Hepatic stellate cell (primary cell): ENCODE measurements at regions not wholly inside any gene's neighbourhood (a gene's known extent, or its start where the extent isn't known, plus 50 kb on each side); places are given as distances from the start of the nearest gene placed in this dataset.
"Not testable (repeated sequence)": the region's sequence is repeated elsewhere in the genome, so short reads cannot be mapped to it uniquely, and the experiment has no call there.

Experiments
- DNase-seq: peaks from one replicate; pipeline ENCODE4 v3.0.0; 2011; ENCODE audit warnings: low spot score

DNA sequence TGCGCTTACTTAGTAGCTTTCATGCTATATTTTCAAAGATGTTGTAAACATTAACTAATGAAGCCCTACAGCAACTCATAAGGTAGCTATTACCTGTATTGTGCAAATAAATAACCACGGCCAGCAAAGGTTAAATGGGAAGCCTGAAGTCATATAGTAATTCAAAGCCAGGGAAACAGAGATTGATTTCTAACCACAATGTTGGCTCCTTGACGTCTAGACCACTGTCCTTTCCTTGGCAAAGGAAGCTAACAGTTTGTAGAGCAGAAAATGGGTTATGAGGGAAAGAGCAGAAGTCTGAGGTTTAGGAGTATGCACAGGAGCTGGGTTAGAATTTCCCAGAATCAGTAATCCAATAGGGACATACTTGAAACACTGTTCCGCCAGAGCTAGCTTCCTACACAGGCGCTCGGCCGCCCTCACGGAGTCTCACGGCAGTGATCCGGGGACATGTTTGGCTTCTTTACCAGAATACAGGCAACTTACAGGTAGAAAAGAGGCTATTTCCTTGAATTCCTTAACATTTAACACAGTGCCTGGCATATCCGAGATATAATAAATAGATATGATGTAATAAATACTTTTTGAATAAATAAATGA is 298.8 kb upstream of the LYPLAL1 start:
- DNase-seq: no peak

DNA sequence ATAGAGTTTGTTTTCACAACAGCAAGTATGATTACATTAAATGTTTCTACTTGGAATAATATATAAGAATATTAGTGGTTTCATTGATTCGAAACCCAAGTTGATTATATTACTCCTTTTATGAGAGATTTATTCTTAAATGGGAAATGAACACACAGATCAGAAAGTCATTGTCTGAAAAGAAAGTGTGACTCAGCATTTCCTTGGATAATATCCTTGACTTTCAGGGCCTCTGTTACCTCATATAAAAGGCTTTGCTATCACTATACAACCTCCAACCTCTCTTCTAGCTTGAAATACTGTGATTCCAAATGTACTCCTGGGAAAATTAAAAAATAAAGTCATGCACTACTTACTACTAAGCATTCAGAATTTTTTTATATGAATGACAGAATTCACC is 295.3 kb upstream of the LYPLAL1 start:
- DNase-seq: peak; percentile 7

DNA sequence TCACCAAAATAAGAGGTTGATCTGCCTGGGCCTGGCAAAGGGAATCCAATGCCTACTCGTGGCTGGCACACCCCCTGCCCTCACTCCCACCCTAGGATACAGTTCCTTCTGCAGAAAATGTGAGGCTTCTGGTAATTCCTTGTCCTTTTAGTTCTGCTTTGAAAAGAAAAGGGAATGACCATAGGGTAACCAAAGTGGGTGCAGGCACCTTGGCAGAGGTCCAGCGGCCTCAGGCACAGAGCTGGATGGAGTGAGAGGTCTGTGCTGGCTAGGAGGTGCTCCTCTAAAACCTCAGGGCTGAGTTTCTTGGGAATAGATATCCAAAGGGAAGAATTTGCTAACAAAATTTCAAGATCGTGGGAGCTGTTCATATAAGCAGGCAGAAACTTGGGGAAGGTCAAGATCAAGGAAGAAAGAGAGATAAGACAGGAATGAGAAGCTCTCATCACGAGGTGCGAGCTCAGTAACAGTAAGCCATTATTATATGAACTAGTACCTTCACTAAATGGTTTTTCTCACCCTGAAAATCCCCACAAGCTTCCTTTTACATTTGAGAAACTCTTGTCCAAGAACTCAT is 293.1 kb upstream of the LYPLAL1 start:
- DNase-seq: no peak

DNA sequence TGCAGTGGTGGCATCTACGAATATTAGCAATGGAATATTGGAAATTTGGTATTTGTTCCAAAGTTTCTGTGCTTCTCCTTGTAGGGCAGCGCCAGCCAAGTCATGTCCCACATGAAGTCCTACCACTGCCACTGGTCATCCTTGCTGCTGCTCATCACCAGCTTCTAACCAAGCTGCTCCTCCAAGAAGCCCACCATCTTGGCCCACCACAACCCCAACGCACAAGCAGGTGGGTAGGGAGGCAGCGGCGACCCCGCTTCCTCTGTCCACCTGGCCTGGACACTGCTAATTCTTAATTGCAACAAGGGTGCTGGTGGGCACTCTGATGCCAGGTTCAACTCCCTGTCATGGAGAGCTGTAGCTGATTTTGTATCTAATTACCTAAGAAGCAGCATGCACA is 291.2 kb upstream of the LYPLAL1 start:
- DNase-seq: no peak

DNA sequence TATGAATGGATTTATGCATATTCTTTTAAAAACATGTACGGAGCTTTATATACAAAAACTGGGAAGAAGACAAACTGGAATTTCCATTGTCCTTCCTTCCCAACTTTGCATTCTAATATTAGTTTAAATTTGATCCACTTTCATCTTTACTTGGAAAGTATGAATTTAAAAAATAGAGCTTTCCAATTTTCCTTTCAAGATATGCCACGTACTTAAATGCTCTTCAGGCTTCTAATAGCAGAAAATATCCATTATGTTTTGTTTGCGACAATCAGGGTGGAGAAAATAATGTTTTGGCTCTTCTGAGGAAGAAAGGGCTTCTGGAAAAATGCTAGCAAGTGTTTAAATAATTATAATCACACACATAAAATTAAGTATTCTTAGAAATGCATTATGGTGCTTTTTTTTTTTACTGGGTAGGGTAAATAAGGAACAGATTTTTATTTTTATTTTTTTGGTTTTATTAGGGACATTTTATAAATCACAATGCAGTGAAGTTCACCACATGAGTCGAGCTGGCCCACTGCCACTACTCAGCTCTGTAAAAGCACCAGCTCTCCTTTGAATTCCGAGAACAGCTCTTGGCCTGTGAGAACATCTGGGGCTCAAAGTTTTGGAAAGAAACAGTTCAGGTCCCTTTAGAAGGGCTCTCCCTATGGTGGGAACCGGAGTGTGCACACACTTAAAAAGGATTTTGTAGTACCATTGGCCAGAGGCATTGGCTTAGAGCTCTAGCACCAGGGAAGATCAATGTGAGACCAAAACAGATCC is 287.4 kb upstream of the LYPLAL1 start:
- DNase-seq: peak; percentile 7

DNA sequence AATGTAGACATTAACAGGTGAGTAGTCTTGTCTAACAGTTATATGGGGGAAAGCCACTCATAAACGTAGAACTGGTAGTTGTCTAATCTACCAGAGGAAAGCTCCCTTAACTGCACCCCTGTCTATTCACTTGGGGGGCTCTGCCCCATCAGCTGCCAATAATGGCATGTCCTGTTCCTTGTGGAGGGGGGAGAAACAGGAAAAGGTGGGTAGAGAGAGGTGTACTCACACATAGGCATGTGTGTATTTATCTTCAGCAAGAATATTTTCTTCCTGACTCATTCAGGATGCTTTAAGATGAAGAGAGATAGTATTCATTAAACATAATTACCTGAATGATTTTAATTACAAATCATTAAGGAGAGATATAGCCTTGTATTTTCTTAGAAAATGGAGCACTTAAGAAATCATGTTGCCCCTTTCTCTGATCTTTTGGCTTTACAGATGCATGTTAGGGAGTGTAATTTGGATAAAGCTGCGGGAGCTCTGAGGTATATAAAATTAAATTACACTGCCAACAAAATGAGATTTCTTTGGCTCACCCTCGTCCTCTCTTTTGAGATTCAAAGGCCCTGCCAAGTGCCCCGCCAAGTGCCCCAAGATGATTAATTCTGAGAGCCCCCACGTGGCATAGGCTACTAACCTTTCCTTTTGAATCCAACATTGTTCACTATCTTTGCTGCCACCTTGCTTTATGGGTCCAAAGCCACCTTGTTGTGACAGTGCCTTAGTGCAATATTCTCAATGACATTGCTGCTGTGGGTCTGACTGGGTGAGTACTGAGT is 286.3 kb upstream of the LYPLAL1 start:
- no peak for DNase-seq

DNA sequence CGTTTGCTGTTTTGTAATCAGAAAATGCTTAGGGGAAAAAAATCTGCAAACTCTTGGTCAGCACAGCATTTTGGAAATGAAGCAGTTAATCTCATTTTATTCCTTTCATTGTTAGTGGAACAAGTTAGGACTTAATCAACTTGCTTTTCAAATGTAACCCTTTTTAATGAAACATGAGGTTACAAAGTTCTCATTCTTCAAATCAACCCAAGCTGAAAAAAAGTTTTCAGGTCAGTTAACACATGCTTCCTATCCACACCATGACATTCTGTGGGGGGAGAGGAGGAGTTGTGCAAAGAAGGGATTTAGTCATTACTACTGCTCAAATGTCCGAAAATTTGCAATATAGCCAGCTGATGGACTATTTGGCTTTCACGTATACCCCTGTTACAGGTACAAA is 283.2 kb upstream of the LYPLAL1 start:
- no peak for DNase-seq

DNA sequence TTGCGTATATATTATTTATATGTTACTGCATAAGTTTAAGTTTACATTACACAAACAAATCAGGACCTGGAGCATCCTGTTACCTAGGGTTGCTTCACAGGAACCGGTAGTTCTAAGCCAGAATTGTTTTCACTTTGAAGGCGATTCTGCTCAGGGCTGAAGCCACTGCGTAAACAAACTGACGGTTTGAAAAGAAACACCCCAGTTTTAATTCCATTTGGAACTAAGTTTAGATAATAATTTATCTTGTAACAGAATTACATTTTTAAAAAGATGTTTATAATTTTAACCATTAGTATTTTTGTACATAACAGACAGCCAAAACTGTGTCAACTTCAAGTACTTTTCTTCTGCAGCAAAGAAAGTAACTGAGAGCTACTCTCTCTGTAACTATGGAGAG is 282.1 kb upstream of the LYPLAL1 start:
- no peak for DNase-seq

DNA sequence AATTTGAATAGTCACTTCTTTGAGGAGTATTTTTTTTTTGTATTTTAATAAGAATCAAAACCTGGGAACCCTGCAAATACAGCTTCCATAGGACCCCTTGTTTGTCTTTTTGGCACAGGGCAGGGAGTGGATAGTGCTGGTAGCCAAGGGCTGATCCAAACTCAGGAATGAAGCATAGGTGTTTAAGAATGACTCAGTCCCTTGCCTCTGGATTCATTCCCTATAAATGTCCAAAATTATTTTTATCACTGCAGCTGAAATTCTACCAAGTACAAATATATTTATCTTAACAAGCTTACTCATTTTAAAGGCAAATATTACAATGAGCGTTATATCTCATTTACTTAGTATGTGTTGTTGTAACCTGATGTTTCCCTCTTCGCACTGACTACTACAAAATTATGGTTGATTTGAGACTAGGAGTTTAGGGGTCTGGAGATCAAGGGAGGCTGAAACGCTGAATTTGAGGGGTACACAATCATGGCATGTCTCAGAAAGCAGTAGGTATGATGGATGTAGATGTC is 278.6 kb upstream of the LYPLAL1 start:
- DNase-seq: no peak

DNA sequence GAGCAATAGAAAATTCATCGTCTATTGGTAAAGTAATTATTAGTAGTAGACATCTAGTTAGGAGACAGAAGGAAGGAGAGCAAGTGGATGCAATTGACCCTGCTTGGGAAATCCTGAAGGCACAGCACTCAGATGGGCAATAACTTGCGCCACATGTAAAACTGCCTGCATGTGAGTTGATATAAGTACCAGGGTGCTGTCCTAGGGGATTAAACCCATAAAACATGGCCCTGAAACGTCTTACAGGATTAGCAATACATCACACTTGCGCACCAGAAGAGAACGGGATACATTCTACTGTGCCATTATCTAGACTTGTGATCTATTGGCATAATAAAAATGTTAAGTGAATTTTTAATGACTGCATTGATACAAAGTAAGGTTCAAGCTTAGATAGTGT is 277.5 kb upstream of the LYPLAL1 start:
- DNase-seq: no peak

DNA sequence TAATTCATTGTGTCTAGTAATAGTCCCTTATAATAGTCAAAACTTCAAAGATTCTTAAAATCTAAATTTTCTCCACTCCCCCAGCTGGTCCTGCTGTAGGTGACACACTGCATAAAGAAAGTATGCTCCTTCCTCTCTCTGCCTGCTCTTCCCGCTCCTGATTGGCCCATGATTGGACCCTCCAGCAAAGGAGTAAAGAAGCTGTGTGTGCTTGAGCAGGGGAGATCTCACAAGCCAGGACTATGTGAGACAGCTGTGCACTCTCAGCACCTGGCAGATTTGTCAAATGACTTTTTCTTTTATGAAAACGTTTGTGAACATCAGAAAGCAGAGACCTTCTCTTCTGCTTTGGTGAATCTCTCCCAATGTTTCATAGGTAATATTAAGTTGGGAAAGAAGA is 274.8 kb upstream of the LYPLAL1 start:
- DNase-seq: no peak

DNA sequence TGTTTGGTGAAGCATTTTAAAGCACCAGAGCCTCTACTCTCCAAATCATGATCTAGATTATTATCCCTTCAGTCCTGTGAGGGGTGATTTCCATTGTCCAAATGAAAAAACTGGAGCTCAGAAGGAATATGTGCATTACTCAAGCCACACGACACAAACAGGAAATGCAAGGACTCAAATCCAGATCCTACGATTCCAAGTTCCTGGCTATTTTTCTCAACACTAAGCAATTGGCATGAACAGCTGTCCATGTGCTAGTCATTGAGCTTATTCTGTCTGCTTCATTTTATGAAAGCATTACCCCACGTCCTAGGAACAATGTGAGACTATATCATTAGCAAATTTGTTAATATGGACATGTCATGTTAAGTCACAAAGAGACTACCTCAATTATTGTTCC is 273.1 kb upstream of the LYPLAL1 start:
- no peak for DNase-seq

DNA sequence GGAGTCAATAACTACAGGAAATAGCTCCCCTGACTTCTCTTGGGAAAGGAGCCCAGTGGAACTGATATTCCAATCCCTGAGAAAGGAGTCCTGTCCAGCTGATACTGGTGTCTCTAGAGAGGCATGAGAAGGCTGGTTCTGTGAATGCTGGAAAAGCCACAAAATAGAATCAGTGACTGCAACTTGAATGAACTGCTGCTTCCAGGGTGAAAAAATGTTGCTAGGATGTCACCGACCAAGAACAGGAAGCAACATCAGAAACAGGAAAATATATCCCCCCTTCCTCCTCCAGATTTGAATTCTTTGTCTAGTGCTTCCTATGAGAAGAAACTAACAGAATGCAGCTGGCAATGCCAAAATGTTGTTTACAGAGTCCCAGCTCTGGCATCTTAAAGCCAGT is 269.3 kb upstream of the LYPLAL1 start:
- no peak for DNase-seq

DNA sequence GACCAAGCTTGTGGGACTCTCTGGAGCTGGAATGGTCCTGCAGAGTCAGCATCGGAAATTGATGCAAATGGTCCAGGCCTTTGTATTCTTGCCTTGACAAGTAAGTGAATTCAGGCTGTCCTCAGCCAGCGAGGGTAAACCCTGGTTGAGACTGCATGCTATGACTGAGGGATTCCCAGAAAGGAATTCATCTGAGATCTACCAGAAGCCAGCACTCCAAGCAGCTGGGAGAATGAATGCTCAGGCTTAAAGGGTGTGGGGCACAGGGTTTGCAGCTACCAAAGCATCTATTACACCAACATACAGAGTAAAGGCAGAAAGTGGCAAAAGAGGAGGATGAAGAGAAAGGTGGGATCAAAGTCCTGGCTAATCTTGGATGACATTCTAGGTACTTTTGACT is 257.0 kb upstream of the LYPLAL1 start:
- no peak for DNase-seq

DNA sequence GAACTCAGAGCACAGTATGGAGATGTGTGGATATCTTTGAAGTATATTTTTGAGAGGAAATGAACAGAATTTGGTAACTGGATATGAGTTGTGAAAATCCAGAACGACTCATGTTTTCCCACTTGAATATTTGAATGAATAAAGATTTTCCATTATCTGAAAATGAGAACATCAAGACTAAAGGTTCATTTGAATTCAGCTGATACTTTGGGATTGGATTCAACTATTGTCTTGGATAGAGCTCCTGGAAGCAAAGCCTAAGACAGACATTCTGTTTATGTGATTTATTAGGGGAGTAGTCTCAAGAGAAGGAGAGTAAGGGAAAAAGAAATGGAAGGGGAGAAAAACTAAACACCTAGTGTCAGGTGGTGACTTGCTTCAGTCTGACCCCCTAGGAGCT is 256.0 kb upstream of the LYPLAL1 start:
- DNase-seq: no peak

DNA sequence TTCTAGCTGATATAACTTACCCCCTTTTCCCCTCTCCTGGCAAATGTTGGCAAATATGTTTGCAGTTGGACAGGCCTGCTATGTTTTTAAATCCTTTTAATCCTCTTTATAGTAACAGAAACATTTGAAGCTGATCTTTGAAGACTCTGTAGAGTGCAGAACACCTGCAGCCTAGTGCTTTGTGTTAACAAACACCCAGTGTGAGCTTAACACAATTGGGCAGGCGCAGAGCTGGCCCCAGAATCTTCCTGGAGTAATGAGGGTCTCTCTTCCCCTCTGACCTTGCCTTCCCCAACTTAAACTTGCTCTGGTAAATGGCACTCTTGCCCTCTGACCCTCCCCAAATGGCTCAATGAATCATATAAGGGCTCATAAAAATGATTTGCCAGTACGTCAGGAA is 247.9 kb upstream of the LYPLAL1 start:
- no peak for DNase-seq

DNA sequence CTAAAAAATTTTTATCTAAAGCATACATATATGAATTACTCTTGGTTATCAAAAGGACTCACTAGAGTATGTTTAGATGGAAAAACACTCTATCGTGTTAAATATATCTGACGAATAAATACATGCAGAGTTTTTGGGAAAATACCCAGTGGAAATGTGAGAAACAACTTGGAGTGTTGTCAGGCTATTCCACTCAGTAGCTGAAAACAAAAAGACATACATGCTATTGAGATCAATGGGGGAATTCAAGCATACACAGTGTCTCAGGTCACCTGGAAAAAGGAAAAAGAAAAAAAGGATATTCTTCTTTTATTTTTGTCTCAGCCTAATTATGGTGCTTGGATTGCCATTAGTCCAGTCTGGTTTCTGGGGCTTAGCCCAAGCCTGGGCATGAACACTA is 247.0 kb upstream of the LYPLAL1 start:
- no peak for DNase-seq

DNA sequence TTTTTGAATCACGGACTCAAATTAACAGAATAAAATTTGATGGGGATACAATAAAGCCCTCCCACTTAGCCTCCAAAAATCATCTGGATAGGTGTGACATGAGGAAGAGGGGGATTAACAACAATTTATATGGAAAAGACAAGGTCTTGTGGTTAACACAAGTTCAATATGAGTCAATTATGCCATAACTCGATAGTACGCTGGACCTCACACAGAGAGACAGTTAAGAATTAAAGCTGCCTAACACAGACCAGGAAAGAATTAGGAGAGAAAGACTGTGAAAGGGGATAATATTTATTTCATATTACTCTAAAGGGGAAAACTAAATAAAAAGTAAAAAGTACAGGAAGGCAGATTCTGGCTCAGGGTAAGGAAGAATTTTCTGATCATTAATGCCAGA is 243.7 kb upstream of the LYPLAL1 start:
- no peak for DNase-seq

DNA sequence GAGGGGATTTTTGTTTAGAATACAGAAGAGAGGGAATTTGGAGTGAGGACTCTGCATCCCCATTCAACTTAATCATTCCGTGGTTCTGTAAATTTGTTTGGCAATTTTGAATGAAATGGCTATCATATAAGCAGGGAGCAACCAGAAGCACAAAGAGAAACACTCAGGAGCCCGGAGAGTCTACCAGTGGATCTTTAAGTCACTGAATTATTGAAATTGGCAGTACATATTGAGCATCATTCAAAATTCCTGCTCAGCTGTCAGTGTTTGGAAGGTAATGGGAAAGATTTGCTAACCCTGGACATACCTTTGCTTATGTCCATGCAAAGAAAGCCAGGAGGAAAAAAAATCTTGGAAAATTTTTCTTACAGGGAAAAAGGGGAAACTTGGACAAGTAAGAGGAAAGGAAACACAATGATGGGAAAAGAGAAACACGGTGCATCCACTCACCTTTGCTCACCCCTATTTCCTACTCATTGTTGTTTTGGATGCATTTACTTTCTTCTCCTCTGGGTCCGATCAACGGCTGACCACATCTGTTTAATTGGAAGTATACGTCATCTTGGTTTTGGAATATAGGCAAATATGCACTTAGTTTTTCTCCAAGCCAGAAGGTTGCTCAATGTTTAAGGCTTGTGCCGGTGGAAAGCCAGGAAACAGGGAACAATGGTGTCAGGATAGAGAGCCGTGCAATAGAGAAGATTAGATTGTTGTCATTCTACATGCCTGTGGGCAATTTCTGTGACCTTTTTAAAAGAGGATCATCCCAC is 243.0 kb upstream of the LYPLAL1 start:
- no peak for DNase-seq

DNA sequence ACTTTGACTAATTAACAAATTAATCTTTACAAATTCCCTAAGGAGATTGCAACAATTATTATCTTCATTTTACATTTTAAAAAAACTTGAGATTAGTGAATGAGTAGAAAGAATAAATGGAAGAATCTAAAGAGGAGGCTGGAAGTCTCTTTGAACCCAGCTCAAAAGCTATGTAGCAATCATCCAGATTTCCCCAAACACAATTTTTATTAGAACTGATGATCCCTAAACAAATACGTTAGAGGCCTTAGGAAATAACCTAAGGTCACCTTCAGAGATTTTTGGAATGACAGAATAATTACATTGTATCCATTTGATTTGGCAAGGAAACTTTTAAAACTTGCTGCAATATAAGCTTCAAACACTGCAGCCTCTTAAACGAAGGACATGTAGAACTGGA is 242.4 kb upstream of the LYPLAL1 start:
- DNase-seq: no peak

DNA sequence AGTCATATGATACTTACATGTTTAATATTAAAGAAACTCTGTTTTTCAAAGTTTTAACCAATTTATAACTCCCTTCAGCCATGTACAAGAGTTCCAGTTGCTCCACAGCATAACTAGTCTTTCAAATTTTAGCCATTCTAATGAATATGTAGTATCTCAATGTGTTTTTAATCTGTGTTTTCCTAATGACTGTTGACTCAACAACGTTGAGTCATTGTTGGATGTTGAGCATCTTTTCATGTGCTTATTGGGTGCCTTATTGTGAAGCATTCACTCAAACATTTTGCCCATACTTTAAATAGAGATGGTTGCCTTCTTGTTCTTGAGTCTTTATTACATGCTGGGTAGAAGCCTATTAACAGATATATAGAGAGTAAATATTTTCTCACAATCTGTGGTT is 240.2 kb upstream of the LYPLAL1 start:
- no peak for DNase-seq

DNA sequence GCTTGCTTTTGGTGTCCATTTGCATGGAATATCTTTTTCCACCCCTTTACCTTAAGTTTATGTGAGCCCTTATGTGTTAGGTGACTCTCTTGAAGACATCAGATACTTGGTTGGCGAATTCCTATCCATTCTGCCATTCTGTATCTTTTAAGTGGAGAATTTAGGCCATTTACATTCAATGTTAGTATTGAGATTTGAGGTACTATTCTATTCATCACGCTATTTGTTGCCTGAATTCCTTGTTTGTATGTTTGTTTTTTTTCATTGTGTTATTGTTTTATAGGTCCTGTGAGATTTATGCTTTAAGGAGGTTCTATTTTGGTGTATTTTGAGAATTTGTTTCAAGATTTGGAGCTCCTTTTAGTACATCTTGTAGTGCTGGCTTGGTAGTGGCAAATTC is 238.3 kb upstream of the LYPLAL1 start:
- DNase-seq: not testable (repeated sequence)
